MM.1S (cell line): ENCODE measurements at regions not wholly inside any gene's neighbourhood (a gene's known extent, or its start where the extent isn't known, plus 50 kb on each side); places are given as distances from the start of the nearest gene placed in this dataset.
"Not testable (repeated sequence)": the region's sequence is repeated elsewhere in the genome, so short reads cannot be mapped to it uniquely, and the experiment has no call there.

Experiments
- DNase-seq: peaks from one replicate; pipeline ENCODE4 v3.0.0-alpha.2; 2015
- H2AFZ ChIP-seq: fragments of 300-600 bp; sonication (generic); 2 replicates; pipeline ENCODE4 v1.6.0; 2016; ENCODE audit warnings: antibody characterized with exemption, low read length
- H3F3A ChIP-seq: fragments of 300-600 bp; sonication (generic); 2 replicates; pipeline ENCODE4 v1.6.1; 2016; ENCODE audit warnings: mild to moderate bottlenecking, antibody characterized with exemption, low read length, moderate library complexity, mixed read lengths; ENCODE audit not compliant: insufficient read depth
- H3K27ac ChIP-seq: fragments of 300-600 bp; sonication (generic); 2 replicates; pipeline ENCODE4 v1.5.1; 2016; ENCODE audit warnings: mild to moderate bottlenecking, low read length
- H3K27me3 ChIP-seq: fragments of 300-600 bp; sonication (generic); replicated peaks from 2 replicates; pipeline ENCODE4 v1.6.0; 2016; ENCODE audit warnings: low read length; ENCODE audit not compliant: insufficient read depth
- H3K36me3 ChIP-seq: fragments of 300-600 bp; sonication (generic); replicated peaks from 2 replicates; pipeline ENCODE4 v1.6.1; 2016; ENCODE audit warnings: mild to moderate bottlenecking, low read length, mixed read lengths; ENCODE audit not compliant: insufficient read depth
- H3K4me1 ChIP-seq: fragments of 300-600 bp; sonication (generic); 2 replicates; pipeline ENCODE4 v1.6.1; 2016; ENCODE audit warnings: low read length, mixed read lengths
- H3K4me2 ChIP-seq: fragments of 300-600 bp; sonication (generic); 2 replicates; pipeline ENCODE4 v1.6.0; 2016; ENCODE audit warnings: low read depth, low read length
- H3K4me3 ChIP-seq: fragments of 300-600 bp; sonication (generic); 2 replicates; pipeline ENCODE4 v1.5.1; 2016; ENCODE audit warnings: low read length, mixed read lengths
- H3K79me2 ChIP-seq: fragments of 300-600 bp; sonication (generic); 2 replicates; pipeline ENCODE4 v1.6.1; 2016; ENCODE audit warnings: mixed run types, low read length, mixed read lengths
- H3K9ac ChIP-seq: fragments of 300-600 bp; sonication (generic); 2 replicates; pipeline ENCODE4 v1.6.1; 2016; ENCODE audit warnings: low read length, mixed read lengths
- H3K9me2 ChIP-seq: fragments of 300-600 bp; sonication (generic); replicated peaks from 2 replicates; pipeline ENCODE4 v1.6.1; 2016; ENCODE audit warnings: mild to moderate bottlenecking, low read length, mixed read lengths; ENCODE audit not compliant: insufficient read depth
- H3K9me3 ChIP-seq: fragments of 300-600 bp; sonication (generic); replicated peaks from 2 replicates; pipeline ENCODE4 v1.6.1; 2016; ENCODE audit warnings: mild to moderate bottlenecking, low read length, mixed read lengths; ENCODE audit not compliant: insufficient read depth
- H4K20me1 ChIP-seq: fragments of 300-600 bp; sonication (generic); 2 replicates; pipeline ENCODE4 v1.6.1; 2016; ENCODE audit warnings: mild to moderate bottlenecking, low read length, moderate library complexity, mixed read lengths; ENCODE audit not compliant: insufficient read depth
- CTCF ChIP-seq: fragments of 300-600 bp; sonication (generic); IDR thresholded peaks from 2 replicates; pipeline ENCODE4 v1.5.1; 2016; ENCODE audit warnings: antibody characterized with exemption, low read length, mixed read lengths
- EZH2 ChIP-seq: fragments of 300-600 bp; sonication (generic); optimal IDR thresholded peaks from 2 replicates; pipeline ENCODE3; 2017; ENCODE audit warnings: low read depth, mild to moderate bottlenecking, antibody characterized with exemption, low read length, mixed read lengths
- EZH2phosphoT487 ChIP-seq: fragments of 300-600 bp; sonication (generic); IDR thresholded peaks from 2 replicates; pipeline ENCODE4 v1.6.1; 2018; ENCODE audit warnings: antibody characterized with exemption, low read length

- TF ChIP-seq EZH2 (no peak), EZH2phosphoT487 (no peak), CTCF (no peak)
- Histone ChIP-seq H3K27ac (no peak overlapping the region), H3K27me3 (no peaks in the 10 kb centered on the region), H3K4me1 (no peaks in the 10 kb centered on the region), H2AFZ (no peak overlapping the region), H3K9me3 (no peaks in the 10 kb centered on the region), H3K79me2 (no peaks in the 10 kb centered on the region), H3K9me2 (no peaks in the 10 kb centered on the region), H3F3A (no peaks in the 10 kb centered on the region), H3K9ac (no peak overlapping the region), H3K4me2 (no peak overlapping the region), H4K20me1 (no peaks in the 10 kb centered on the region), H3K4me3 (no peak overlapping the region), H3K36me3 (no peaks in the 10 kb centered on the region)
- no peak for DNase-seq
Measured at GRCh38 chr1:119209061-119209460, 68.6 kb upstream of the WARS2 start.

GRCh38 chr1:119209596-119210295 is 69.3 kb upstream of the WARS2 start:
- no peak overlapping the region for H3K9ac ChIP-seq
- no peak overlapping the region for H3K4me2 ChIP-seq
- no peaks in the 10 kb centered on the region for H3K4me1 ChIP-seq
- H2AFZ ChIP-seq = no peak overlapping the region
- DNase-seq = no peak
- no peaks in the 10 kb centered on the region for H3K9me2 ChIP-seq
- H3K27me3 ChIP-seq = no peaks in the 10 kb centered on the region
- no peak overlapping the region for H3K4me3 ChIP-seq
- H3K79me2 ChIP-seq = no peaks in the 10 kb centered on the region
- no peaks in the 10 kb centered on the region for H3K9me3 ChIP-seq
- no peak for TF ChIP-seq CTCF
- no peaks in the 10 kb centered on the region for H4K20me1 ChIP-seq
- no peak overlapping the region for H3K27ac ChIP-seq
- no peaks in the 10 kb centered on the region for H3F3A ChIP-seq
- H3K36me3 ChIP-seq = no peaks in the 10 kb centered on the region

- H3K4me3 ChIP-seq = no peak overlapping the region
- no peaks in the 10 kb centered on the region for H3K9me2 ChIP-seq
- H3K79me2 ChIP-seq = no peaks in the 10 kb centered on the region
- DNase-seq = no peak
- TF ChIP-seq CTCF (no peak), EZH2phosphoT487 (no peak), EZH2 (no peak)
- no peak overlapping the region for H2AFZ ChIP-seq
- no peak overlapping the region for H3K4me2 ChIP-seq
- H3K27me3 ChIP-seq = no peaks in the 10 kb centered on the region
- no peaks in the 10 kb centered on the region for H3K4me1 ChIP-seq
- no peak overlapping the region for H3K9ac ChIP-seq
- no peaks in the 10 kb centered on the region for H3K9me3 ChIP-seq
- no peak overlapping the region for H3K27ac ChIP-seq
- H3K36me3 ChIP-seq = no peaks in the 10 kb centered on the region
- H3F3A ChIP-seq = no peaks in the 10 kb centered on the region
- no peaks in the 10 kb centered on the region for H4K20me1 ChIP-seq
Measured at GRCh38 chr1:119210296-119210649, 69.8 kb upstream of the WARS2 start.

- not testable (repeated sequence) for H3K27ac ChIP-seq, H2AFZ ChIP-seq, H3K4me2 ChIP-seq, H3K4me3 ChIP-seq, H3K9ac ChIP-seq, H3K4me1 ChIP-seq, DNase-seq, H4K20me1 ChIP-seq, H3K79me2 ChIP-seq, H3K36me3 ChIP-seq, H3K27me3 ChIP-seq, H3K9me3 ChIP-seq, H3K9me2 ChIP-seq, H3F3A ChIP-seq
Measured at GRCh38 chr1:119213213-119213612, 72.8 kb upstream of the WARS2 start.

GRCh38 chr1:119214961-119215360 is 74.5 kb upstream of the WARS2 start:
- not testable (repeated sequence) for H3K9ac ChIP-seq, H3K4me1 ChIP-seq, H3K4me2 ChIP-seq, H3K9me3 ChIP-seq, H3K36me3 ChIP-seq, H2AFZ ChIP-seq, H4K20me1 ChIP-seq, DNase-seq, H3K27me3 ChIP-seq, H3F3A ChIP-seq, H3K9me2 ChIP-seq, H3K27ac ChIP-seq, H3K79me2 ChIP-seq, H3K4me3 ChIP-seq
